Lower lobe of right lung (tissue), 2 donors: ENCODE measurements at regions not wholly inside any gene's neighbourhood (a gene's known extent, or its start where the extent isn't known, plus 50 kb on each side); places are given as distances from the start of the nearest gene placed in this dataset.

ENCODE experiments used
- ATAC-seq, 2 donors: fragments of 200-7000 bp; cut with Tn5 transposase; one replicate each; pipeline ENCODE4 v1.9.1; 2020 to 2022; ENCODE audit warnings: mild to moderate bottlenecking in 2 of 2, moderate library complexity in 2 of 2
- DNase-seq: peaks from one replicate; pipeline ENCODE4 v3.0.0-alpha.2; 2020
- H3K27ac ChIP-seq: fragments of 200-600 bp; one replicate; pipeline ENCODE4 v1.8.0; 2022
- H3K27me3 ChIP-seq: fragments of 200-600 bp; one replicate; pipeline ENCODE4 v1.8.0; 2022; ENCODE audit warnings: low read depth
- H3K36me3 ChIP-seq: fragments of 200-600 bp; one replicate; pipeline ENCODE4 v1.8.0; 2022; ENCODE audit warnings: mild to moderate bottlenecking
- H3K4me1 ChIP-seq: fragments of 200-600 bp; one replicate; pipeline ENCODE4 v1.8.0; 2022
- H3K4me3 ChIP-seq: fragments of 200-600 bp; one replicate; pipeline ENCODE4 v1.8.0; 2022; ENCODE audit warnings: mild to moderate bottlenecking
- H3K9me3 ChIP-seq: fragments of 200-600 bp; one replicate; pipeline ENCODE4 v1.8.0; 2022
- intact Hi-C: fragments of 100-400 bp; cut with DNase I; formaldehyde crosslinking; loops from one replicate; pipeline ENCODE4 v1.11.0; 2022
- TF ChIP-seq, protein P1 (sequence below): fragments of 200-600 bp; IDR thresholded peaks from one replicate; pipeline ENCODE4 v1.8.0; 2022; ENCODE audit warnings: antibody characterized with exemption, mild to moderate bottlenecking
- donor health status: DM: no; HTN: yes; CAD: no; lungs with severe emphysema.

DNA sequence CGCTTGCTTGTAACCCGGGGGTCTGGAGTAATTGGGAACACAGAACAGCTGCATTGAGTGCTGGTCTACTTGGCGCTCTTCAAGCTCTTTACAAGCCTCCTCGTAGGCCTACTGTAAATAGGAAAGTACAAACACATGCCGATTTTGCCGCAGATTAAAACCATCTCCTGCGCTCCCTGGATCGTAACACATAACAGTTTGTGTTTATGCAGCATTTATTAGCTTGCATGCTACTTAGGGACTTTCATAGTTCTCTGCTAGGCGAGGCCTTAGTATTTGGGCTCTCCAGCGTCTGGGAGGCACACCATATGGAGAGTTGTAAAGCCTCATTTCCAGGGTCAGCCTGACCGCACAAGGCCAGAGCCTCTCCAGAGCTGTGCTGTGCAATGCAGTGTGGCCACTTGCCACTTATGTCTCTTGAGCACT is 84.0 kb upstream of the HAAO start:
- Histone ChIP-seq H3K9me3 (no peaks in the 10 kb centered on the region), H3K27me3 (no peaks in the 10 kb centered on the region), H3K4me1 (peaks cover 55% of the 10 kb centered on the region), H3K27ac (peak overlapping the region; percentile 76), H3K4me3 (no peak overlapping the region), H3K36me3 (no peaks in the 10 kb centered on the region)
- ATAC-seq, result peak; percentile 20 to 75
- intact Hi-C loops, result no loop called here
- DNase-seq, result no peak
- TF ChIP-seq, protein P1, sequence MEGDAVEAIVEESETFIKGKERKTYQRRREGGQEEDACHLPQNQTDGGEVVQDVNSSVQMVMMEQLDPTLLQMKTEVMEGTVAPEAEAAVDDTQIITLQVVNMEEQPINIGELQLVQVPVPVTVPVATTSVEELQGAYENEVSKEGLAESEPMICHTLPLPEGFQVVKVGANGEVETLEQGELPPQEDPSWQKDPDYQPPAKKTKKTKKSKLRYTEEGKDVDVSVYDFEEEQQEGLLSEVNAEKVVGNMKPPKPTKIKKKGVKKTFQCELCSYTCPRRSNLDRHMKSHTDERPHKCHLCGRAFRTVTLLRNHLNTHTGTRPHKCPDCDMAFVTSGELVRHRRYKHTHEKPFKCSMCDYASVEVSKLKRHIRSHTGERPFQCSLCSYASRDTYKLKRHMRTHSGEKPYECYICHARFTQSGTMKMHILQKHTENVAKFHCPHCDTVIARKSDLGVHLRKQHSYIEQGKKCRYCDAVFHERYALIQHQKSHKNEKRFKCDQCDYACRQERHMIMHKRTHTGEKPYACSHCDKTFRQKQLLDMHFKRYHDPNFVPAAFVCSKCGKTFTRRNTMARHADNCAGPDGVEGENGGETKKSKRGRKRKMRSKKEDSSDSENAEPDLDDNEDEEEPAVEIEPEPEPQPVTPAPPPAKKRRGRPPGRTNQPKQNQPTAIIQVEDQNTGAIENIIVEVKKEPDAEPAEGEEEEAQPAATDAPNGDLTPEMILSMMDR, result no peak

- H3K4me3 ChIP-seq, result no peak overlapping the region
- H3K27ac ChIP-seq, result peak overlapping the region; percentile 76
- intact Hi-C loops, result no loop called here
- no peaks in the 10 kb centered on the region for H3K9me3 ChIP-seq
- TF ChIP-seq, protein P1, result no peak
- ATAC-seq (no peak), DNase-seq (no peak)
- H3K27me3 ChIP-seq, result no peaks in the 10 kb centered on the region
- H3K36me3 ChIP-seq, result no peaks in the 10 kb centered on the region
- peaks cover 55% of the 10 kb centered on the region for H3K4me1 ChIP-seq
Measured at GRCh38 chr2:42875880-42876279, 83.5 kb upstream of the HAAO start.

DNA sequence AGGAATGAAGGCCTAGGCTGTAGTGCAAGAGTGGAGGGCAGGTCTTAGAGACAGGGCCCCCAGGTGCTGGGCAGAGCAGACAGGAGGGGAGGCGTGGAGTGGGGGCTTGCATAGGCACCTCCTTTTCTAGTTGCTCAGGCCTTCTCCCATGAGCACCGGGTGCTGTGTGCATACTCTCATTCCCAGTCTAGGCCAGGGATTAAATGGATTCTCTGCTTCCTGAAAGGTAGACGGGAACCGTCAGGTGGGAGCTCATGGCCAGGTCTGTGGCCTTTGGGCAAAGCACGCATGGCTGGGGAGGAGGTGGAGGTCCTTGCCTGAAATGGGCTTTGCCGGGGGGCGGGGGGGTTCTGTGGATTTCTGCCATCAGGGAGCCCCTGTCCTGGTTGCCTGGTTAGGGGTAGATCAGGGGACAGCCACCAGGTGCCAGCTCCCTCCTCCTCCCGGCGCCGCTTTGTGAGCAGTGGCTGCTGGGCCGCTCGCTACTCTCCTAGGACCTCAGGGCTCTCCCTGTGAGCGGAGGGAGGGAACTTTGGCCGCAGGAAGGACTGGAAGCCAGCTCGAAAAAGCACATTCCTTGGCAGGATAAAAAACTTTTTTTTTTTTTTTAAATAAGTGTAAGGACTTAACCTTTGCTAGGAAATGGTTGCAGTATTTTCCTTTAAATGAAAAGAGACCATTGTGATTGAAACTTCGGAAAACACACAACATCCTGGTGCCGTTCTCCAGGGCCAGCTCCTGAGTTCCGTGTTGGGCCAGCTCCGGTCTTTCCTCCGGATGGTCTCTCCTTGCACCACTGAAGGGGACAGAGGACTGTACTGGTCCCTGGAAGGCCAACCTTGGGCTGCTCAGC is 82.8 kb upstream of the HAAO start:
- DNase-seq, result no peak
- intact Hi-C loops, result no loop called here

DNA sequence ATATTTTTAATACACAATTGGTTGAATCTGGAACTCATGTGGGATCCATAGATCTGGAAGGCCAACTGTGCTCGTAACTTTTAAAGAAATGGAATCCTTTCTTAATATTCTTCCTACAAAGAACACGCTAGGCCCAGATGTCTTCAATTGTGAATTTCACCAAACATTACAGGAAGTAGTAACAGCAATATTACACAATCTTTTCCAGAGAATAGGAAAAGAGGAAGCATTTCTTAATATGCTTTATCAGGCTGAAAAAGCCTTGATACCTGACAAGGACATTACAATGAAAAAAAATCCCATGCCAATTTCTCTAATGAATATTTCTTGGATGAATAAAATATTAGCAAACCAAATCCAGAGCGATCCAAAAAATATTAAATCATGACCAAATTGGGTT is 80.3 kb upstream of the HAAO start:
- Histone ChIP-seq H3K27ac (peak overlapping the region; percentile 33), H3K36me3 (no peaks in the 10 kb centered on the region), H3K4me1 (peaks cover 36% of the 10 kb centered on the region), H3K4me3 (no peak overlapping the region), H3K27me3 (no peaks in the 10 kb centered on the region), H3K9me3 (no peaks in the 10 kb centered on the region)
- ATAC-seq (no peak), DNase-seq (no peak)
- intact Hi-C loops, result no loop called here
- TF ChIP-seq, protein P1, result no peak

More for the DNA sequence above, 82.8 kb upstream of the HAAO start:
- Histone ChIP-seq H3K4me3 (no peak overlapping the region), H3K36me3 (no peaks in the 10 kb centered on the region), H3K27ac (peak overlapping the region; percentile 76), H3K27me3 (no peaks in the 10 kb centered on the region), H3K9me3 (no peaks in the 10 kb centered on the region), H3K4me1 (peaks cover 49% of the 10 kb centered on the region)
- TF ChIP-seq, protein P1, result no peak
- ATAC-seq, result peak; percentile 27 to 36

DNA sequence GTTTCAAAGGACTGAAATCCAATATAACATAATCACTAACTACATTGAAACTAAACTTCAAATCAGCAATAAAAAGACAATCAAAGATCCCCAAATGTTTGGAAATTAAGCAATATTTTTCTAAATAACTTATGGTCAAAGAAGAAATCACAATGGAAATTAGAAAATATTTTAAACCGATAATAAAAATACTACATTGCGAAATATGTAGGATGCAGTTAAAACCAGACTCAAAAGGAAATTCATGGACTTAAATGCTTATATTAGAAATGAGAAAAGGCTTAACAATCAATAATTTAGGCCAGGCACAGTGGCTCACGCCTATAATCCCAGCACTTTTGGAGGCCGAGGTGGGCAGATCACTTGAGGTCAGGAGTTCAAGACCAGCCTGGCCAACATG is 79.0 kb upstream of the HAAO start:
- Histone ChIP-seq H3K36me3 (no peaks in the 10 kb centered on the region), H3K9me3 (no peaks in the 10 kb centered on the region), H3K27ac (no peak overlapping the region), H3K4me3 (no peak overlapping the region), H3K4me1 (peaks cover 34% of the 10 kb centered on the region), H3K27me3 (no peaks in the 10 kb centered on the region)
- ATAC-seq (no peak), DNase-seq (no peak)
- TF ChIP-seq, protein P1, result no peak
- intact Hi-C loops, result no loop called here
